Stimulated activated CD4-positive, alpha-beta T cell treated with anti-CD3 and anti-CD28 coated beads, TNF-alpha, amount 100 ng/mL, for 48 hours (primary cell): ENCODE measurements at regions not wholly inside any gene's neighbourhood (a gene's known extent, or its start where the extent isn't known, plus 50 kb on each side); places are given as distances from the start of the nearest gene placed in this dataset.
"Not testable (repeated sequence)": the region's sequence is repeated elsewhere in the genome, so short reads cannot be mapped to it uniquely, and the experiment has no call there.

Experiments used
- DNase-seq, 3 donors: peaks; one replicate each; pipeline ENCODE4 v3.0.0-alpha.2; 2020; ENCODE audit warnings: low read depth in 3 of 3

GRCh38 chr6:104509355-104509754, 350.4 kb downstream of the HACE1 start:
- no peak for DNase-seq

GRCh38 chr6:104506429-104506828, 353.3 kb downstream of the HACE1 start:
- no peak for DNase-seq

GRCh38 chr6:104505838-104506237, 353.9 kb downstream of the HACE1 start:
- DNase-seq = no peak

- DNase-seq = no peak
These were observed 359.5 kb downstream of the HACE1 start for GRCh38 chr6:104500265-104500664.

GRCh38 chr6:104486035-104486434, 373.7 kb downstream of the HACE1 start:
- DNase-seq = no peak

GRCh38 chr6:104484626-104485025, 375.1 kb downstream of the HACE1 start:
- no peak for DNase-seq

GRCh38 chr6:104484191-104484590, 375.5 kb downstream of the HACE1 start:
- no peak for DNase-seq

- DNase-seq = no peak
These were observed 376.4 kb downstream of the HACE1 start for GRCh38 chr6:104483225-104483834.

- no peak for DNase-seq
These were observed 382.1 kb downstream of the HACE1 start for GRCh38 chr6:104477569-104477968.

- DNase-seq = no peak
These were observed 386.7 kb downstream of the HACE1 start for GRCh38 chr6:104473021-104473429.

GRCh38 chr6:104472021-104472901, 387.5 kb downstream of the HACE1 start:
- DNase-seq = no peak

- DNase-seq = no peak
These were observed 393.4 kb downstream of the HACE1 start for GRCh38 chr6:104466306-104466705.

GRCh38 chr6:104462811-104463599, 396.7 kb downstream of the HACE1 start:
- no peak for DNase-seq

- no peak for DNase-seq
These were observed 398.8 kb downstream of the HACE1 start for GRCh38 chr6:104460738-104461483.

GRCh38 chr6:104459543-104459942, 400.2 kb downstream of the HACE1 start:
- DNase-seq = no peak

GRCh38 chr6:104449918-104450317, 409.8 kb downstream of the HACE1 start:
- DNase-seq = no peak

GRCh38 chr6:104446101-104447080, 413.3 kb downstream of the HACE1 start:
- DNase-seq = not testable (repeated sequence)

GRCh38 chr6:104434519-104434918, 425.2 kb downstream of the HACE1 start:
- no peak for DNase-seq

- no peak for DNase-seq
These were observed 428.6 kb downstream of the HACE1 start for GRCh38 chr6:104431096-104431495.

- DNase-seq = no peak
These were observed 431.5 kb downstream of the HACE1 start for GRCh38 chr6:104428184-104428583.
